ENCODE measurements at regions not wholly inside any gene's neighbourhood (a gene's known extent, or its start where the extent isn't known, plus 50 kb on each side); places are given as distances from the start of the nearest gene placed in this dataset.

GRCh38 chr4:24042094-24042493 is 152.2 kb upstream of the PPARGC1A start:
- no peaks in the 10 kb centered on the region for H3K4me1 ChIP-seq
- no peak overlapping the region for H3K4me3 ChIP-seq
- ATAC-seq, result no peak
- TF ChIP-seq, protein P1, sequence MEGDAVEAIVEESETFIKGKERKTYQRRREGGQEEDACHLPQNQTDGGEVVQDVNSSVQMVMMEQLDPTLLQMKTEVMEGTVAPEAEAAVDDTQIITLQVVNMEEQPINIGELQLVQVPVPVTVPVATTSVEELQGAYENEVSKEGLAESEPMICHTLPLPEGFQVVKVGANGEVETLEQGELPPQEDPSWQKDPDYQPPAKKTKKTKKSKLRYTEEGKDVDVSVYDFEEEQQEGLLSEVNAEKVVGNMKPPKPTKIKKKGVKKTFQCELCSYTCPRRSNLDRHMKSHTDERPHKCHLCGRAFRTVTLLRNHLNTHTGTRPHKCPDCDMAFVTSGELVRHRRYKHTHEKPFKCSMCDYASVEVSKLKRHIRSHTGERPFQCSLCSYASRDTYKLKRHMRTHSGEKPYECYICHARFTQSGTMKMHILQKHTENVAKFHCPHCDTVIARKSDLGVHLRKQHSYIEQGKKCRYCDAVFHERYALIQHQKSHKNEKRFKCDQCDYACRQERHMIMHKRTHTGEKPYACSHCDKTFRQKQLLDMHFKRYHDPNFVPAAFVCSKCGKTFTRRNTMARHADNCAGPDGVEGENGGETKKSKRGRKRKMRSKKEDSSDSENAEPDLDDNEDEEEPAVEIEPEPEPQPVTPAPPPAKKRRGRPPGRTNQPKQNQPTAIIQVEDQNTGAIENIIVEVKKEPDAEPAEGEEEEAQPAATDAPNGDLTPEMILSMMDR (IDR thresholded peaks at IDR 0.05), result no peak
- no peak for TF ChIP-seq POLR2A (IDR thresholded peaks at IDR 0.05)
- DNase-seq, result no peak
- H3K9me3 ChIP-seq, result no peaks in the 10 kb centered on the region
- no peak overlapping the region for H3K27ac ChIP-seq
- WGBS, 2 donors, result 58 to 79% methylated on average over 1 of the region's 1 CpG
- H3K27me3 ChIP-seq, result no peaks in the 10 kb centered on the region
- intact Hi-C loops (cut with DNase I), result no loop called here
- no peaks in the 10 kb centered on the region for H3K36me3 ChIP-seq (replicated peaks in 1 of 2; ENCODE audit: insufficient read depth in 1 of 2, low read depth in 2 of 2)

DNA sequence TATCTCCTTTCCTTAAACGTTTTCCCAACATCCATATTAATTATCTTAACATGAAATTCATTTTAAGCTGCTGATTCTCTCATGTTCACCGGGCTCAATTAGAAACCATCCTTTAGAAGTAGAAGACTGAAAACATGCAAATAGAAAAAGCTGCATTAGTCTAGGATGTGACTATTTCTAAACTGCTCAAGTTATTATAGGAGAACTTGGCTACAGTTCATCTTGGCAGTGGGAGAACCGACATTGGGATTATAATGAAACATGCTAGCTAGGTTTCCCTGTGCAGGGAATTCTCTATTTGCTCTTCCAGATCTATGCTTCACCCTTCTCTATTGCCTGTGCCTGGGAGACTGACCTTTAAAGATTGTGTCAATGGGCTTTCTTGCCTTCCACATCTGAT is 151.0 kb upstream of the PPARGC1A start:
- TF ChIP-seq, protein P1 (IDR thresholded peaks at IDR 0.05), result no peak
- no peak for TF ChIP-seq POLR2A (IDR thresholded peaks at IDR 0.05)
- Histone ChIP-seq H3K27me3 (no peaks in the 10 kb centered on the region), H3K27ac (no peak overlapping the region), H3K4me3 (no peak overlapping the region), H3K36me3 (replicated peaks in 1 of 2; ENCODE audit: insufficient read depth in 1 of 2, low read depth in 2 of 2) (no peaks in the 10 kb centered on the region), H3K9me3 (no peaks in the 10 kb centered on the region), H3K4me1 (no peaks in the 10 kb centered on the region)
- DNase-seq (no peak), ATAC-seq (no peak)
- 47 to 58% methylated on average over 3 of the region's 3 CpGs for WGBS, 2 donors
- intact Hi-C loops (cut with DNase I), result no loop called here

- H3K4me1 ChIP-seq, result no peaks in the 10 kb centered on the region
- no peak overlapping the region for H3K4me3 ChIP-seq
- H3K9me3 ChIP-seq, result no peaks in the 10 kb centered on the region
- TF ChIP-seq POLR2A (IDR thresholded peaks at IDR 0.05), result no peak
- TF ChIP-seq, protein P1 (IDR thresholded peaks at IDR 0.05), result no peak
- intact Hi-C loops (cut with DNase I), result no loop called here
- no peak overlapping the region for H3K27ac ChIP-seq
- no peak for ATAC-seq
- H3K27me3 ChIP-seq, result no peaks in the 10 kb centered on the region
- WGBS, 2 donors, result 57 to 63% methylated on average over 5 of the region's 5 CpGs
- no peak for DNase-seq
- H3K36me3 ChIP-seq (replicated peaks in 1 of 2; ENCODE audit: insufficient read depth in 1 of 2, low read depth in 2 of 2), result no peaks in the 10 kb centered on the region
These were observed 143.8 kb upstream of the PPARGC1A start for GRCh38 chr4:24033626-24034025.

GRCh38 chr4:24032371-24032989 is 142.6 kb upstream of the PPARGC1A start:
- DNase-seq, result no peak
- ATAC-seq, result no peak
- intact Hi-C loops (cut with DNase I), result no loop called here

More at GRCh38 chr4:24032371-24032989, 142.6 kb upstream of the PPARGC1A start:
- H3K36me3 ChIP-seq (replicated peaks in 1 of 2; ENCODE audit: insufficient read depth in 1 of 2, low read depth in 2 of 2), result no peaks in the 10 kb centered on the region
- WGBS, 2 donors, result 43 to 56% methylated on average over 2 of the region's 2 CpGs
- no peaks in the 10 kb centered on the region for H3K4me1 ChIP-seq
- TF ChIP-seq, protein P1 (IDR thresholded peaks at IDR 0.05), result peak in 2 of 7 experiments; percentile 8
- no peak for TF ChIP-seq POLR2A (IDR thresholded peaks at IDR 0.05)
- H3K4me3 ChIP-seq, result no peak overlapping the region
- H3K9me3 ChIP-seq, result no peaks in the 10 kb centered on the region
- no peaks in the 10 kb centered on the region for H3K27me3 ChIP-seq
- no peak overlapping the region for H3K27ac ChIP-seq
